IMR-90 (cell line): ENCODE measurements at regions not wholly inside any gene's neighbourhood (a gene's known extent, or its start where the extent isn't known, plus 50 kb on each side); places are given as distances from the start of the nearest gene placed in this dataset.

Source experiments
- ATAC-seq: fragments of 200-7000 bp; cut with Tn5 transposase; 2 replicates; pipeline ENCODE4 v1.9.1; 2020; ENCODE audit warnings: low read depth, mild to moderate bottlenecking, moderate library complexity
- BruUV-seq: library from RNA; stranded (reverse); fragments of 400-500 nt; replicated peaks from 2 replicates; lab custom pipeline; 2021; lab: Mats Ljungman, UMichigan
- CTCF ChIA-PET: fragments of 300-600 bp; formaldehyde crosslinking; extraction: SDS; loops from one replicate; lab custom pipeline; 2021; ENCODE audit warnings: antibody characterized with exemption; lab: Yijun Ruan, JAX
- POLR2A ChIA-PET: fragments of 300-600 bp; sonication (Branson Sonifier 250); formaldehyde crosslinking; loops from one replicate; lab custom pipeline; 2022; ENCODE audit warnings: antibody characterized with exemption; ENCODE audit not compliant: unreplicated experiment; lab: Charles Lee
- DNase-seq: peaks from one replicate; pipeline ENCODE4 v3.0.0; 2013
- H2AFZ ChIP-seq: replicated peaks from 2 replicates; pipeline ENCODE3; 2013; ENCODE audit warnings: low read length, mild to moderate bottlenecking; ENCODE audit not compliant: poor library complexity
- H2AK5ac ChIP-seq: 2 replicates; pipeline ENCODE4 v1.6.1; 2013; ENCODE audit warnings: low read depth, low read length, inconsistent platforms
- H2AK9ac ChIP-seq: replicated peaks from 2 replicates; pipeline ENCODE3; 2013; ENCODE audit warnings: mild to moderate bottlenecking, low read depth, low read length, moderate library complexity; ENCODE audit not compliant: poor library complexity
- H2BK120ac ChIP-seq: 2 replicates; pipeline ENCODE4 v1.6.1; 2013; ENCODE audit warnings: low read depth, low read length, inconsistent platforms
- H2BK15ac ChIP-seq: 3 replicates; pipeline ENCODE4 v1.6.1; 2013; ENCODE audit warnings: low read depth, low read length, inconsistent platforms
- H2BK20ac ChIP-seq: 2 replicates; pipeline ENCODE4 v1.6.1; 2013; ENCODE audit warnings: low read depth, mild to moderate bottlenecking, inconsistent platforms, low read length, moderate library complexity
- H2BK5ac ChIP-seq: 2 replicates; pipeline ENCODE4 v1.6.1; 2013; ENCODE audit warnings: mild to moderate bottlenecking, low read depth, low read length, inconsistent platforms; ENCODE audit not compliant: poor library complexity, severe bottlenecking
- H3K14ac ChIP-seq: replicated peaks from 2 replicates; pipeline ENCODE4 v1.6.1; 2013; ENCODE audit warnings: low read depth, low read length, inconsistent platforms
- H3K18ac ChIP-seq: 2 replicates; pipeline ENCODE4 v1.6.1; 2013; ENCODE audit warnings: low read depth, low read length, control low read depth
- H3K23ac ChIP-seq: 2 replicates; pipeline ENCODE4 v1.6.1; 2013; ENCODE audit warnings: low read depth, low read length, inconsistent platforms
- H3K27ac ChIP-seq: 2 replicates; pipeline ENCODE4 v1.5.1; 2013; ENCODE audit warnings: mild to moderate bottlenecking, control low read depth, low read length; ENCODE audit not compliant: insufficient read depth
- H3K27me3 ChIP-seq: 2 replicates; pipeline ENCODE4 v1.6.1; 2013; ENCODE audit warnings: low read length; ENCODE audit not compliant: control insufficient read depth, insufficient read depth
- H3K36me3 ChIP-seq: 2 replicates; pipeline ENCODE4 v1.6.1; 2013; ENCODE audit warnings: low read length, mixed read lengths; ENCODE audit not compliant: control insufficient read depth, insufficient read depth
- H3K4ac ChIP-seq: 2 replicates; pipeline ENCODE4 v1.6.1; 2013; ENCODE audit warnings: low read depth, low read length, inconsistent platforms
- H3K4me1 ChIP-seq: 2 replicates; pipeline ENCODE4 v1.6.1; 2013; ENCODE audit warnings: low read length, mixed read lengths; ENCODE audit not compliant: control insufficient read depth, insufficient read depth
- H3K4me2 ChIP-seq: 2 replicates; pipeline ENCODE4 v1.6.1; 2013; ENCODE audit warnings: low read depth, mild to moderate bottlenecking, control low read depth, low read length, moderate library complexity
- H3K4me3 ChIP-seq: 2 replicates; pipeline ENCODE4 v1.5.1; 2013; ENCODE audit warnings: low read depth, mild to moderate bottlenecking, control low read depth, low read length, moderate library complexity; ENCODE audit not compliant: insufficient read depth
- H3K56ac ChIP-seq: 2 replicates; pipeline ENCODE4 v1.6.1; 2013; ENCODE audit warnings: low read length, inconsistent platforms; ENCODE audit not compliant: insufficient read depth; ENCODE audit errors: extremely low read depth
- H3K79me1 ChIP-seq, 2 experiments: 2 replicates each; pipeline ENCODE4 v1.6.1; 2013; ENCODE audit warnings: low read length in 2 of 2, inconsistent platforms in 1 of 2, low read depth in 1 of 2
- H3K9ac ChIP-seq: 2 replicates; pipeline ENCODE4 v1.6.1; 2013; ENCODE audit warnings: low read depth, low read length, control low read depth
- H3K9me1 ChIP-seq: 2 replicates; pipeline ENCODE4 v1.6.1; 2013; ENCODE audit warnings: low read length, inconsistent platforms; ENCODE audit not compliant: insufficient read depth
- H3K9me3 ChIP-seq: 2 replicates; pipeline ENCODE4 v1.6.1; 2013; ENCODE audit warnings: low read length; ENCODE audit not compliant: control insufficient read depth, insufficient read depth
- H4K20me1 ChIP-seq: 2 replicates; pipeline ENCODE4 v1.6.1; 2013; ENCODE audit warnings: low read length, inconsistent platforms; ENCODE audit not compliant: insufficient read depth
- H4K5ac ChIP-seq: 2 replicates; pipeline ENCODE4 v1.6.1; 2013; ENCODE audit warnings: mild to moderate bottlenecking, low read depth, low read length, control low read depth
- H4K8ac ChIP-seq, 2 experiments: 2 replicates each; pipeline ENCODE4 v1.6.1; 2013; ENCODE audit warnings: low read depth in 2 of 2, low read length in 2 of 2, control low read depth in 1 of 2, inconsistent platforms in 1 of 2
- H4K91ac ChIP-seq: 2 replicates; pipeline ENCODE4 v1.6.1; 2013; ENCODE audit warnings: low read depth, low read length, inconsistent platforms; ENCODE audit not compliant: insufficient read depth
- BHLHE40 ChIP-seq: fragments of 150-350 bp; IDR thresholded peaks from 2 replicates; pipeline ENCODE4 v1.6.1; 2016; ENCODE audit warnings: mild to moderate bottlenecking, low read depth, low read length
- CEBPB ChIP-seq: IDR thresholded peaks from 2 replicates; pipeline ENCODE4 v1.6.1; 2012; ENCODE audit warnings: low read depth, low read length, improper control_type of control experiment
- CHD1 ChIP-seq: IDR thresholded peaks from 2 replicates; pipeline ENCODE4 v1.6.1; 2012; ENCODE audit warnings: low read depth, low read length, improper control_type of control experiment
- FOS ChIP-seq: fragments of 150-350 bp; IDR thresholded peaks from 2 replicates; pipeline ENCODE4 v1.6.1; 2016; ENCODE audit warnings: low read depth, low read length
- MAFK ChIP-seq: IDR thresholded peaks from 2 replicates; pipeline ENCODE4 v1.6.1; 2012; ENCODE audit warnings: low read depth, low read length, improper control_type of control experiment
- MAZ ChIP-seq: IDR thresholded peaks from 2 replicates; pipeline ENCODE4 v1.6.1; 2012; ENCODE audit warnings: low read depth, mild to moderate bottlenecking, low read length, improper control_type of control experiment, moderate library complexity, borderline replicate concordance
- MXI1 ChIP-seq: IDR thresholded peaks from 2 replicates; pipeline ENCODE4 v1.6.1; 2012; ENCODE audit warnings: low read depth, mild to moderate bottlenecking, low read length, moderate library complexity, borderline replicate concordance
- NFE2L2 ChIP-seq: fragments of 150-350 bp; IDR thresholded peaks from 2 replicates; pipeline ENCODE4 v1.6.1; 2016; ENCODE audit warnings: low read depth, mild to moderate bottlenecking, low read length
- POLR2A ChIP-seq: IDR thresholded peaks from 2 replicates; pipeline ENCODE4 v1.6.1; 2012; ENCODE audit warnings: mild to moderate bottlenecking, low read depth, low read length
- RAD21 ChIP-seq: IDR thresholded peaks from 2 replicates; pipeline ENCODE4 v1.6.1; 2012; ENCODE audit warnings: low read length, improper control_type of control experiment
- RCOR1 ChIP-seq: IDR thresholded peaks from 2 replicates; pipeline ENCODE4 v1.6.1; 2012; ENCODE audit warnings: mild to moderate bottlenecking, low read length, improper control_type of control experiment; ENCODE audit not compliant: insufficient replicate concordance
- RFX5 ChIP-seq: IDR thresholded peaks from 2 replicates; pipeline ENCODE4 v1.8.0; 2012; ENCODE audit warnings: low read depth, mild to moderate bottlenecking, low read length, moderate library complexity
- SMC3 ChIP-seq: fragments of 150-350 bp; IDR thresholded peaks from 2 replicates; pipeline ENCODE4 v1.6.1; 2016; ENCODE audit warnings: low read depth, mild to moderate bottlenecking, antibody characterized with exemption, low read length, moderate library complexity
- WGBS, 2 experiments: methylation state at CpG; one replicate each; pipeline versions ENCODE4 v1.1.5 to v1.1.7; 2013; ENCODE audit warnings: missing lambda C conversion rate in 2 of 2; ENCODE audit not compliant: insufficient read length in 1 of 2; ENCODE audit errors: extremely low coverage in 2 of 2; 5-methylcytosine and 5-hydroxymethylcytosine counted together
- dilution Hi-C: fragments of 300-500 bp; cut with HindIII; formaldehyde crosslinking; loops from one replicate; pipeline ENCODE4 v1.14.3; 2018; ENCODE audit warnings: low sequenced_read_pairs; ENCODE audit not compliant: unreplicated experiment
- in situ Hi-C: fragments of 300-500 bp; cut with MboI; formaldehyde crosslinking; loops from 3 replicates; pipeline ENCODE4 v1.14.3; 2019; ENCODE audit warnings: low sequenced_read_pairs, inconsistent platforms, mixed read lengths
- intact Hi-C: fragments of 100-400 bp; cut with micrococcal nuclease; formaldehyde crosslinking; loops from 2 replicates; pipeline ENCODE4 v1.10.0; 2022
- TF ChIP-seq, protein P1 (sequence below): fragments of 150-350 bp; IDR thresholded peaks from 2 replicates; pipeline ENCODE4 v1.6.1; 2017; ENCODE audit warnings: mild to moderate bottlenecking, antibody characterized with exemption, low read length, low read depth
- TF ChIP-seq, protein P2 (sequence below): fragments of 150-350 bp; IDR thresholded peaks from 2 replicates; pipeline ENCODE4 v1.6.1; 2016; ENCODE audit warnings: low read depth, mild to moderate bottlenecking, low read length, moderate library complexity, borderline replicate concordance
- TF ChIP-seq, protein P3 (sequence below): conservative IDR thresholded peaks from 2 replicates; pipeline ENCODE4 v1.5.1; 2012; ENCODE audit warnings: mild to moderate bottlenecking, low read depth, low read length, improper control_type of control experiment

DNA sequence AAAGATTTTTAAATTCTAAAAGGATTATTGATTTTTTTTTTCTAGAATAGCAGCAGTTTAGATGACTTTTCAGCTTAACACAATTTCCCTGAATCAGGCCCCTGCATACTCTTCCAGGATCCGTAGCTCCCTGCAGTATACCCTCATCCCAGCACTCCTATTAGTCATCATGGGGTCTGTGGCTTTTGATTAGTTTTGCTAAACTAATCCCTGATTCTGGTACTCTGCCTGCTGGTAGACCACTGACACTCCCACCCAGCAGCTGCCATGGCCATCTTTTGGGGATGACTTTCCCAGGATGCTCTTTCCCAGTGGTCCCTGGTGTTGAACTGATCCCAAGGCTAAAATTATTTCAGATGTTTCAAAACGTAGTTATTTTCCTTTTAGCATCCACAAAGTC, 802.0 kb downstream of the RAPGEF2 start:
- H3K14ac ChIP-seq = no peak overlapping the region
- no peaks in the 10 kb centered on the region for H3K4me1 ChIP-seq
- no peak overlapping the region for H3K4me3 ChIP-seq
- no peak overlapping the region for H2AK9ac ChIP-seq
- no peaks in the 10 kb centered on the region for H3K79me1 ChIP-seq
- H3K18ac ChIP-seq = no peak overlapping the region
- no peak overlapping the region for H2AFZ ChIP-seq
- intact Hi-C loops = no loop called here
- H3K9me3 ChIP-seq = peaks cover 15% of the 10 kb centered on the region; the same call in 1 of the 2 replicates
- no peak overlapping the region for H4K8ac ChIP-seq
- WGBS, 2 experiments = no CpG with 5 or more reads among the region's 2 CpGs
- no TSS peak for BruUV-seq
- H3K4me2 ChIP-seq = no peak overlapping the region
- DNase-seq = no peak
- no peaks in the 10 kb centered on the region for H3K36me3 ChIP-seq
- TF ChIP-seq MAFK (no peak), BHLHE40 (no peak), RCOR1 (no peak), CEBPB (no peak), SMC3 (no peak), RFX5 (no peak), NFE2L2 (no peak), FOS (no peak), CHD1 (no peak), POLR2A (no peak), MAZ (no peak), MXI1 (no peak), RAD21 (no peak)
- TF ChIP-seq, protein P1, sequence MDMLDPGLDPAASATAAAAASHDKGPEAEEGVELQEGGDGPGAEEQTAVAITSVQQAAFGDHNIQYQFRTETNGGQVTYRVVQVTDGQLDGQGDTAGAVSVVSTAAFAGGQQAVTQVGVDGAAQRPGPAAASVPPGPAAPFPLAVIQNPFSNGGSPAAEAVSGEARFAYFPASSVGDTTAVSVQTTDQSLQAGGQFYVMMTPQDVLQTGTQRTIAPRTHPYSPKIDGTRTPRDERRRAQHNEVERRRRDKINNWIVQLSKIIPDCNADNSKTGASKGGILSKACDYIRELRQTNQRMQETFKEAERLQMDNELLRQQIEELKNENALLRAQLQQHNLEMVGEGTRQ = no peak
- TF ChIP-seq, protein P2, sequence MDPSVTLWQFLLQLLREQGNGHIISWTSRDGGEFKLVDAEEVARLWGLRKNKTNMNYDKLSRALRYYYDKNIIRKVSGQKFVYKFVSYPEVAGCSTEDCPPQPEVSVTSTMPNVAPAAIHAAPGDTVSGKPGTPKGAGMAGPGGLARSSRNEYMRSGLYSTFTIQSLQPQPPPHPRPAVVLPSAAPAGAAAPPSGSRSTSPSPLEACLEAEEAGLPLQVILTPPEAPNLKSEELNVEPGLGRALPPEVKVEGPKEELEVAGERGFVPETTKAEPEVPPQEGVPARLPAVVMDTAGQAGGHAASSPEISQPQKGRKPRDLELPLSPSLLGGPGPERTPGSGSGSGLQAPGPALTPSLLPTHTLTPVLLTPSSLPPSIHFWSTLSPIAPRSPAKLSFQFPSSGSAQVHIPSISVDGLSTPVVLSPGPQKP = no peak
- TF ChIP-seq, protein P3, sequence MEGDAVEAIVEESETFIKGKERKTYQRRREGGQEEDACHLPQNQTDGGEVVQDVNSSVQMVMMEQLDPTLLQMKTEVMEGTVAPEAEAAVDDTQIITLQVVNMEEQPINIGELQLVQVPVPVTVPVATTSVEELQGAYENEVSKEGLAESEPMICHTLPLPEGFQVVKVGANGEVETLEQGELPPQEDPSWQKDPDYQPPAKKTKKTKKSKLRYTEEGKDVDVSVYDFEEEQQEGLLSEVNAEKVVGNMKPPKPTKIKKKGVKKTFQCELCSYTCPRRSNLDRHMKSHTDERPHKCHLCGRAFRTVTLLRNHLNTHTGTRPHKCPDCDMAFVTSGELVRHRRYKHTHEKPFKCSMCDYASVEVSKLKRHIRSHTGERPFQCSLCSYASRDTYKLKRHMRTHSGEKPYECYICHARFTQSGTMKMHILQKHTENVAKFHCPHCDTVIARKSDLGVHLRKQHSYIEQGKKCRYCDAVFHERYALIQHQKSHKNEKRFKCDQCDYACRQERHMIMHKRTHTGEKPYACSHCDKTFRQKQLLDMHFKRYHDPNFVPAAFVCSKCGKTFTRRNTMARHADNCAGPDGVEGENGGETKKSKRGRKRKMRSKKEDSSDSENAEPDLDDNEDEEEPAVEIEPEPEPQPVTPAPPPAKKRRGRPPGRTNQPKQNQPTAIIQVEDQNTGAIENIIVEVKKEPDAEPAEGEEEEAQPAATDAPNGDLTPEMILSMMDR = no peak
- no peak overlapping the region for H3K23ac ChIP-seq
- POLR2A ChIA-PET = no interaction called here
- H3K9ac ChIP-seq = no peak overlapping the region
- H3K27ac ChIP-seq = no peak overlapping the region
- H3K27me3 ChIP-seq = no peaks in the 10 kb centered on the region
- no peak for ATAC-seq
- H2AK5ac ChIP-seq = no peak overlapping the region
- no peak overlapping the region for H3K4ac ChIP-seq
- CTCF ChIA-PET = no interaction called here
- H3K9me1 ChIP-seq = no peaks in the 10 kb centered on the region
- H2BK5ac ChIP-seq = no peak overlapping the region
- no peak overlapping the region for H2BK15ac ChIP-seq
- no peak overlapping the region for H4K5ac ChIP-seq
- dilution Hi-C loops = no loop called here
- in situ Hi-C loops = no loop called here
- no peak overlapping the region for H2BK20ac ChIP-seq
- no peak overlapping the region for H3K56ac ChIP-seq
- H4K20me1 ChIP-seq = no peaks in the 10 kb centered on the region
- no peak overlapping the region for H4K91ac ChIP-seq
- no peak overlapping the region for H2BK120ac ChIP-seq
